ENCODE measurements at regions not wholly inside any gene's neighbourhood (a gene's known extent, or its start where the extent isn't known, plus 50 kb on each side); places are given as distances from the start of the nearest gene placed in this dataset.

GRCh38 chr14:98751110-98751509 lies 520.9 kb downstream of the BCL11B start:
- TF ChIP-seq, protein P1, sequence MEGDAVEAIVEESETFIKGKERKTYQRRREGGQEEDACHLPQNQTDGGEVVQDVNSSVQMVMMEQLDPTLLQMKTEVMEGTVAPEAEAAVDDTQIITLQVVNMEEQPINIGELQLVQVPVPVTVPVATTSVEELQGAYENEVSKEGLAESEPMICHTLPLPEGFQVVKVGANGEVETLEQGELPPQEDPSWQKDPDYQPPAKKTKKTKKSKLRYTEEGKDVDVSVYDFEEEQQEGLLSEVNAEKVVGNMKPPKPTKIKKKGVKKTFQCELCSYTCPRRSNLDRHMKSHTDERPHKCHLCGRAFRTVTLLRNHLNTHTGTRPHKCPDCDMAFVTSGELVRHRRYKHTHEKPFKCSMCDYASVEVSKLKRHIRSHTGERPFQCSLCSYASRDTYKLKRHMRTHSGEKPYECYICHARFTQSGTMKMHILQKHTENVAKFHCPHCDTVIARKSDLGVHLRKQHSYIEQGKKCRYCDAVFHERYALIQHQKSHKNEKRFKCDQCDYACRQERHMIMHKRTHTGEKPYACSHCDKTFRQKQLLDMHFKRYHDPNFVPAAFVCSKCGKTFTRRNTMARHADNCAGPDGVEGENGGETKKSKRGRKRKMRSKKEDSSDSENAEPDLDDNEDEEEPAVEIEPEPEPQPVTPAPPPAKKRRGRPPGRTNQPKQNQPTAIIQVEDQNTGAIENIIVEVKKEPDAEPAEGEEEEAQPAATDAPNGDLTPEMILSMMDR (conservative IDR thresholded peaks at IDR 0.05) = no peak
- no peak for TF ChIP-seq ZFX (IDR thresholded peaks at IDR 0.05)
